Spleen (tissue), 11 donors: ENCODE measurements at regions not wholly inside any gene's neighbourhood (a gene's known extent, or its start where the extent isn't known, plus 50 kb on each side); places are given as distances from the start of the nearest gene placed in this dataset.

Source experiments
- DNase-seq: peaks from one replicate; pipeline ENCODE4 v3.0.0-alpha.2; 2020
- H3K27ac ChIP-seq, 8 donors: fragments of 200-600 bp; sonication (generic) in 7 of 8; 1 replicate in 4 of 8; 2 replicates in 4 of 8; pipeline versions ENCODE4 v1.5.0 to v1.8.0; 2016 to 2021; ENCODE audit warnings: inconsistent platforms in 4 of 8, mild to moderate bottlenecking in 4 of 8, moderate library complexity in 1 of 8
- H3K27me3 ChIP-seq, 7 donors: fragments of 200-600 bp; sonication (generic) in 6 of 7; replicated peaks in 1 of 7; 1 replicate in 4 of 7; 2 replicates in 3 of 7; pipeline versions ENCODE4 v1.5.0 to v1.8.0; 2016 to 2021; ENCODE audit warnings: inconsistent platforms in 3 of 7, mild to moderate bottlenecking in 1 of 7
- H3K36me3 ChIP-seq, 6 donors: fragments of 200-600 bp; sonication (generic) in 5 of 6; 1 replicate in 4 of 6; 2 replicates in 2 of 6; pipeline versions ENCODE4 v1.5.0 to v1.8.0; 2016 to 2021; ENCODE audit warnings: inconsistent platforms in 2 of 6
- H3K4me1 ChIP-seq, 6 donors: fragments of 200-600 bp; sonication (generic) in 5 of 6; 1 replicate in 3 of 6; 2 replicates in 3 of 6; pipeline versions ENCODE4 v1.5.0 to v1.8.0; 2016 to 2021; ENCODE audit warnings: inconsistent platforms in 3 of 6
- H3K4me3 ChIP-seq, 8 donors: fragments of 200-600 bp; sonication (generic) in 7 of 8; 1 replicate in 4 of 8; 2 replicates in 4 of 8; pipeline versions ENCODE4 v1.5.0 to v1.8.0; 2016 to 2021; ENCODE audit warnings: inconsistent platforms in 4 of 8, mild to moderate bottlenecking in 4 of 8, moderate library complexity in 2 of 8
- H3K9me3 ChIP-seq, 8 donors: fragments of 200-600 bp; sonication (generic) in 7 of 8; 1 replicate in 4 of 8; 2 replicates in 4 of 8; pipeline versions ENCODE4 v1.5.0 to v1.8.0; 2016 to 2021; ENCODE audit warnings: inconsistent platforms in 4 of 8
- POLR2A ChIP-seq, 3 donors: fragments of 450-650 bp; IDR thresholded peaks; one replicate each; pipeline ENCODE4 v1.5.1; 2017; ENCODE audit warnings: antibody characterized with exemption in 3 of 3, mild to moderate bottlenecking in 1 of 3
- POLR2AphosphoS5 ChIP-seq, 3 donors: sonication (generic); formaldehyde crosslinking; IDR thresholded peaks; one replicate each; pipeline ENCODE4 v1.5.1; 2017; ENCODE audit warnings: antibody characterized with exemption in 3 of 3
- WGBS, 5 donors: extraction: QIAGEN DNeasy Blood & Tissue Kit in 3 of 5; methylation state at CpG; one replicate each; pipeline versions ENCODE4 v1.1.5 to v1.1.7; 2013 to 2018; 5-methylcytosine and 5-hydroxymethylcytosine counted together
- intact Hi-C: fragments of 100-400 bp; cut with DNase I; formaldehyde crosslinking; loops from one replicate; pipeline ENCODE4 v1.15.0; 2023; ENCODE audit warnings: low total_unique reads
- TF ChIP-seq, protein P1 (sequence below), 11 experiments: fragments of 200-600 bp in 7 of 11; fragments of 450-650 bp in 4 of 11; sonication (generic) in 4 of 11; IDR thresholded peaks in 8 of 11; conservative IDR thresholded peaks in 3 of 11; 1 replicate in 7 of 11; 2 replicates in 4 of 11; pipeline versions ENCODE4 v1.4.0 to v1.8.0; 2016 to 2021; ENCODE audit warnings: antibody characterized with exemption in 11 of 11, inconsistent platforms in 4 of 11, mild to moderate bottlenecking in 1 of 11
- donor health status: healthy with polysubstance abuse.
- donor health status: DM: no; HTN: no; CAD: no; lungs with moderate emphysema.
- donor health status: DM: no; HTN: no; CAD: no.
- donor health status: Bipolar disorder and iron deficiency.
- donor health status: healthy.
- donor health status: DM: no; HTN: no; CAD: no.
- donor health status: DM: yes; HTN: yes; CAD: no.

DNA sequence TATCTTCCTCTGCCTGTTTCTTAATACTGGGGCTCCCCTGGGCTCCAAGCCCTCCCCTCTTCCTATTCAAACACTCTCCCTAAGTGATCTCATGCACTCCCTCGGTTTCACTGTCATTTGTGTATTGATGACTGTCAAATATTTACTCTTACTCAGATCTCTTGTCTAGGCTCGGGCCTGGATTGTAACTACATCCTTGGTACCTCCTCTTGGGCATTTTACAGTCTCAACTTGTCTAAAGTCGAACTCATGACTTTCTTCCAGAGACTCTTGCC is 189.4 kb upstream of the PRDM1 start:
- peaks cover 0 to 23% (median 1%) of the 10 kb centered on the region in 6 donors for H3K4me1 ChIP-seq
- no peak overlapping the region for H3K27ac ChIP-seq
- H3K4me3 ChIP-seq, result no peak overlapping the region
- H3K27me3 ChIP-seq, result no peaks in the 10 kb centered on the region
- WGBS, 5 donors, result 63 to 77% (median 75%) methylated on average over 3 of the region's 3 CpGs
- DNase-seq, result no peak
- intact Hi-C loops, result no loop called here
- H3K9me3 ChIP-seq, result no peaks in the 10 kb centered on the region
- H3K36me3 ChIP-seq, result no peaks in the 10 kb centered on the region
- TF ChIP-seq POLR2AphosphoS5 (IDR thresholded peaks at IDR 0.05) (no peak), POLR2A (IDR thresholded peaks at IDR 0.05) (no peak)
- TF ChIP-seq, protein P1, sequence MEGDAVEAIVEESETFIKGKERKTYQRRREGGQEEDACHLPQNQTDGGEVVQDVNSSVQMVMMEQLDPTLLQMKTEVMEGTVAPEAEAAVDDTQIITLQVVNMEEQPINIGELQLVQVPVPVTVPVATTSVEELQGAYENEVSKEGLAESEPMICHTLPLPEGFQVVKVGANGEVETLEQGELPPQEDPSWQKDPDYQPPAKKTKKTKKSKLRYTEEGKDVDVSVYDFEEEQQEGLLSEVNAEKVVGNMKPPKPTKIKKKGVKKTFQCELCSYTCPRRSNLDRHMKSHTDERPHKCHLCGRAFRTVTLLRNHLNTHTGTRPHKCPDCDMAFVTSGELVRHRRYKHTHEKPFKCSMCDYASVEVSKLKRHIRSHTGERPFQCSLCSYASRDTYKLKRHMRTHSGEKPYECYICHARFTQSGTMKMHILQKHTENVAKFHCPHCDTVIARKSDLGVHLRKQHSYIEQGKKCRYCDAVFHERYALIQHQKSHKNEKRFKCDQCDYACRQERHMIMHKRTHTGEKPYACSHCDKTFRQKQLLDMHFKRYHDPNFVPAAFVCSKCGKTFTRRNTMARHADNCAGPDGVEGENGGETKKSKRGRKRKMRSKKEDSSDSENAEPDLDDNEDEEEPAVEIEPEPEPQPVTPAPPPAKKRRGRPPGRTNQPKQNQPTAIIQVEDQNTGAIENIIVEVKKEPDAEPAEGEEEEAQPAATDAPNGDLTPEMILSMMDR (IDR thresholded peaks at IDR 0.05 in 8 of 11, conservative IDR thresholded peaks at IDR 0.05 in 3 of 11), result no peak

DNA sequence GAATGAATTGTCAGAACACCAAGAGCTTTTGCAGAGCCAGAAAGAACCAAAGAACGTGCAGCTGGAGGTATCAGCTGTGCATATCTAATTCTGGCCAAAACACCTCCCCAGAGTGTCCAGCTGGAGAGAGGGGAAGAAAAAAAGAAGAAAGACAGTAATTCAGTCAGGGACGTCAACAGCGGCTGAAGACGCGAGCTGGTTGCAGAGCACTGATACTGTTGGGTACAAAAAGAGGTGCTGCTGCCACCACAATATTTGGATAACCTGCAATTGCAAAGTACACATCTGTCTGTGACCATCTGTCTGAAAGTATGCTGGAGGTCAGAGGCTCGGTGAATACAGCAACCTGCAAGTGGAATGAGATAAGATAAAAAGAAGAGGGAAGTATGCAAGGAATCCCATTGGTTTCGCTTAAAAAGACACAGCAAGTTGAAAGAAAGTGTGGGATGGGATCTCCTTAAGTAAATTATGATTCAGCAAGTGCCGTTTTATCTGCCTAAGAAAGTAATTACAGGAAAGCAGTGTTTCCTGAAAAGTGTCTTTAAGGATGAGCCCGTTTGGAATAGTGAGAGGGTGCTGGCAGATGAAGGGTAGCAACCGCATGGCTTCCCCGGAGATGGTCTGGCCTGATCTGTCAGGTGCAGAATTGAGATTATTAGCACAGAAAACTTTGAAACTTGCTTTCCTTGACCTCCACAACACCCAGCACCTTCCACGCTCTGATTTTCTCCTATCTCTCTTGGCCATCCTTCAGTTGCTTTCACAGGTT is 189.9 kb upstream of the PRDM1 start:
- TF ChIP-seq, protein P1 (IDR thresholded peaks at IDR 0.05 in 8 of 11, conservative IDR thresholded peaks at IDR 0.05 in 3 of 11), result no peak
- no peak for TF ChIP-seq POLR2A (IDR thresholded peaks at IDR 0.05)
- peak in 1 of 3 donors; percentile 15 for TF ChIP-seq POLR2AphosphoS5 (IDR thresholded peaks at IDR 0.05)
- Histone ChIP-seq H3K4me3 (no peak overlapping the region), H3K4me1 (peaks cover 0 to 23% (median 1%) of the 10 kb centered on the region in 6 donors), H3K27me3 (no peaks in the 10 kb centered on the region), H3K9me3 (no peaks in the 10 kb centered on the region), H3K27ac (peak overlapping the region in 1 of 8 donors; percentile 18), H3K36me3 (no peaks in the 10 kb centered on the region)
- 49 to 68% (median 65%) methylated on average over 12 of the region's 12 CpGs for WGBS, 5 donors
- DNase-seq, result no peak
- intact Hi-C loops, result no loop called here

DNA sequence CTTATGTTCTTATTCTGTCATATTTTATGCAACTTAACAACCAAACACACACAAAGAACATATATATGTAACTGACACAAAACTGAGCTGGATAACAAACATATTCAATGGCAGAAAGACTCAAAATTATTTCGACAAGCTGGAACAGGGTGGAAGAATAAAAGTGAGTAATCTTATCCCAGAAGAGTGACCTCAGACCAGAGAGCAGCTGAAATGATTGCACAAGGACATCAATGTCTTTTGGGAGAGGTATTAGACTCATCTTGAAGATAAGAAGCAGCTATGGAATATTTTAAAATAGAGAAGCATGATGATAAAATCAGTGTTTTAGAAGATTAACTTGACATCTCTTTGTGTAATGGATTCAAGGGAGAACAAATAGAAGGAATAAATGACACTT is 191.6 kb upstream of the PRDM1 start:
- no peaks in the 10 kb centered on the region for H3K9me3 ChIP-seq
- intact Hi-C loops, result no loop called here
- H3K27me3 ChIP-seq, result no peaks in the 10 kb centered on the region
- WGBS, 5 donors, result 65 to 90% (median 82%) methylated on average over 1 of the region's 1 CpG
- H3K36me3 ChIP-seq, result no peaks in the 10 kb centered on the region
- H3K4me1 ChIP-seq, result peaks cover 0 to 12% (median 1%) of the 10 kb centered on the region in 6 donors
- DNase-seq, result no peak
- TF ChIP-seq POLR2AphosphoS5 (IDR thresholded peaks at IDR 0.05) (no peak), POLR2A (IDR thresholded peaks at IDR 0.05) (no peak)
- TF ChIP-seq, protein P1 (IDR thresholded peaks at IDR 0.05 in 8 of 11, conservative IDR thresholded peaks at IDR 0.05 in 3 of 11), result no peak
- H3K27ac ChIP-seq, result no peak overlapping the region
- no peak overlapping the region for H3K4me3 ChIP-seq

DNA sequence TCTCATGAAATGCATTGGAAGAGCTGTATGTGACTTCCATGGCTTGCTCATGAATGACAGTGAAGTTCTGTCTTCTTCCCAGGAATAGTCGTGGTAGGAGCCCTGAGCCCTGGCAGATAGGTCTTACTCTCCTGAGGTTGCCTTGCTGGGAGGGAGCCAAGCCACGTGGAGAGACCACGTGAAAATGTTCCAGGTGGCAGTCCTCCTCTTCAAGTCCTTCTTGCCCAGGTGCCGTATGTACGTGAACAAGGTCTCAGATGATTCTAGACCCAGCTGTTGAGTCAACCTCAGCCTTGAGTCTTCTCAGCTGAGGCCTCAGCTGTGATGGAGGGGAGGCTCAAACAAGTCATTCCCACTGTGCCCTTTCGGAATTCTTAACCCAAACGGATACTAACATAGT is 192.4 kb upstream of the PRDM1 start:
- Histone ChIP-seq H3K27ac (peak overlapping the region in 2 of 8 donors; percentile 43 to 48), H3K4me1 (peaks cover 0 to 12% (median 1%) of the 10 kb centered on the region in 6 donors), H3K4me3 (no peak overlapping the region), H3K36me3 (no peaks in the 10 kb centered on the region), H3K9me3 (no peaks in the 10 kb centered on the region), H3K27me3 (no peaks in the 10 kb centered on the region)
- 65 to 83% (median 77%) methylated on average over 7 of the region's 7 CpGs for WGBS, 5 donors
- intact Hi-C loops, result no loop called here
- DNase-seq, result no peak
- TF ChIP-seq, protein P1 (IDR thresholded peaks at IDR 0.05 in 8 of 11, conservative IDR thresholded peaks at IDR 0.05 in 3 of 11), result no peak
- TF ChIP-seq POLR2AphosphoS5 (IDR thresholded peaks at IDR 0.05), result peak in 1 of 3 donors; percentile 35
